ENCODE measurements at regions not wholly inside any gene's neighbourhood (a gene's known extent, or its start where the extent isn't known, plus 50 kb on each side); places are given as distances from the start of the nearest gene placed in this dataset.
A peak's percentile ranks its signal among the peaks of the same experiment; 100 is the strongest.

GRCh38 chr6:44609051-44609612 is 221.6 kb downstream of the CDC5L start:
- no peak for DNase-seq

GRCh38 chr6:44614396-44614795 is 226.9 kb downstream of the CDC5L start:
- DNase-seq = no peak

- DNase-seq = no peak
Measured at GRCh38 chr6:44615621-44616020, 228.1 kb downstream of the CDC5L start.

- DNase-seq = no peak
Measured at GRCh38 chr6:44617416-44617815, 229.9 kb downstream of the CDC5L start.

- no peak for DNase-seq
Measured at GRCh38 chr6:44618371-44618770, 230.9 kb downstream of the CDC5L start.

GRCh38 chr6:44620922-44621321 is 233.4 kb downstream of the CDC5L start:
- no peak for DNase-seq

GRCh38 chr6:44621846-44622245 is 234.3 kb downstream of the CDC5L start:
- DNase-seq = no peak

- no peak for DNase-seq
Measured at GRCh38 chr6:44622555-44622954, 235.0 kb downstream of the CDC5L start.

GRCh38 chr6:44622956-44623355 is 235.4 kb downstream of the CDC5L start:
- no peak for DNase-seq

- DNase-seq = peak; percentile 15
Measured at GRCh38 chr6:44624226-44624625, 236.7 kb downstream of the CDC5L start.

- DNase-seq = peak; percentile 34
Measured at GRCh38 chr6:44624936-44625573, 237.5 kb downstream of the CDC5L start.

- no peak for DNase-seq
Measured at GRCh38 chr6:44625996-44626395, 238.5 kb downstream of the CDC5L start.

- DNase-seq = no peak
Measured at GRCh38 chr6:44626616-44627015, 239.1 kb downstream of the CDC5L start.

GRCh38 chr6:44627091-44627882 is 239.8 kb downstream of the CDC5L start:
- DNase-seq = peak; percentile 17

GRCh38 chr6:44627883-44628271 is 240.4 kb downstream of the CDC5L start:
- no peak for DNase-seq

- DNase-seq = no peak
Measured at GRCh38 chr6:44628347-44628746, 240.8 kb downstream of the CDC5L start.

- DNase-seq = no peak
Measured at GRCh38 chr6:44629636-44630035, 242.1 kb downstream of the CDC5L start.

GRCh38 chr6:44630125-44631028 is 242.9 kb downstream of the CDC5L start:
- DNase-seq = peak; percentile 41

GRCh38 chr6:44631968-44632367 is 244.5 kb downstream of the CDC5L start:
- no peak for DNase-seq

- no peak for DNase-seq
Measured at GRCh38 chr6:44634321-44634720, 246.8 kb downstream of the CDC5L start.

GRCh38 chr6:44635486-44635885 is 248.0 kb downstream of the CDC5L start:
- DNase-seq = no peak

GRCh38 chr6:44636561-44637248 is 249.2 kb downstream of the CDC5L start:
- no peak for DNase-seq

All from right kidney (tissue), 1 donor.